IPS-20b (cell line): ENCODE measurements at regions not wholly inside any gene's neighbourhood (a gene's known extent, or its start where the extent isn't known, plus 50 kb on each side); places are given as distances from the start of the nearest gene placed in this dataset.

Experiments used
- H3K27ac ChIP-seq: one replicate; pipeline ENCODE4 v1.5.1; 2013; ENCODE audit warnings: low read length
- H3K27me3 ChIP-seq: 2 replicates; pipeline ENCODE4 v1.6.1; 2013; ENCODE audit warnings: mild to moderate bottlenecking, low read length, inconsistent platforms; ENCODE audit not compliant: insufficient read depth
- H3K36me3 ChIP-seq: 2 replicates; pipeline ENCODE4 v1.6.1; 2013; ENCODE audit warnings: low read depth, mild to moderate bottlenecking, inconsistent platforms, low read length, moderate library complexity; ENCODE audit not compliant: insufficient read depth
- H3K4me1 ChIP-seq: 2 replicates; pipeline ENCODE4 v1.6.1; 2013; ENCODE audit warnings: mild to moderate bottlenecking, control low read depth, inconsistent platforms, low read length, moderate library complexity; ENCODE audit not compliant: insufficient read depth
- H3K4me3 ChIP-seq: 2 replicates; pipeline ENCODE4 v1.5.1; 2013; ENCODE audit warnings: mild to moderate bottlenecking, low read length, inconsistent platforms
- H3K9ac ChIP-seq: 2 replicates; pipeline ENCODE4 v1.6.1; 2013; ENCODE audit warnings: low read depth, mild to moderate bottlenecking, inconsistent platforms, low read length, moderate library complexity
- H3K9me3 ChIP-seq: 2 replicates; pipeline ENCODE4 v1.6.1; 2013; ENCODE audit warnings: mild to moderate bottlenecking, low read depth, low read length, inconsistent platforms; ENCODE audit not compliant: insufficient read depth

GRCh38 chr2:74036010-74036409 is 51.3 kb downstream of the TET3 start:
- H3K4me1 ChIP-seq: peaks cover 17% of the 10 kb centered on the region
- H3K9me3 ChIP-seq: no peaks in the 10 kb centered on the region
- no peak overlapping the region for H3K27ac ChIP-seq
- H3K4me3 ChIP-seq: no peak overlapping the region
- H3K9ac ChIP-seq: no peak overlapping the region
- H3K27me3 ChIP-seq: no peaks in the 10 kb centered on the region
- no peaks in the 10 kb centered on the region for H3K36me3 ChIP-seq

- peaks cover 11% of the 10 kb centered on the region; the same call in 1 of the 2 replicates for H3K4me1 ChIP-seq
- no peaks in the 10 kb centered on the region for H3K36me3 ChIP-seq
- no peak overlapping the region for H3K9ac ChIP-seq
- no peak overlapping the region for H3K27ac ChIP-seq
- no peak overlapping the region for H3K4me3 ChIP-seq
- H3K27me3 ChIP-seq: no peaks in the 10 kb centered on the region
- no peaks in the 10 kb centered on the region for H3K9me3 ChIP-seq
Observed at GRCh38 chr2:74036450-74037195, 51.9 kb downstream of the TET3 start.

GRCh38 chr2:74037379-74037860 is 52.7 kb downstream of the TET3 start:
- H3K4me1 ChIP-seq: peaks cover 4% of the 10 kb centered on the region

GRCh38 chr2:74039611-74040010 is 54.9 kb downstream of the TET3 start:
- no peaks in the 10 kb centered on the region for H3K9me3 ChIP-seq
- peaks cover 12% of the 10 kb centered on the region for H3K4me1 ChIP-seq
- H3K36me3 ChIP-seq: no peaks in the 10 kb centered on the region
- H3K4me3 ChIP-seq: no peak overlapping the region
- no peaks in the 10 kb centered on the region for H3K27me3 ChIP-seq
- no peak overlapping the region for H3K27ac ChIP-seq
- H3K9ac ChIP-seq: no peak overlapping the region

More at GRCh38 chr2:74037379-74037860, 52.7 kb downstream of the TET3 start:
- Histone ChIP-seq H3K36me3 (no peaks in the 10 kb centered on the region), H3K27ac (no peak overlapping the region), H3K27me3 (no peaks in the 10 kb centered on the region), H3K9ac (no peak overlapping the region), H3K9me3 (no peaks in the 10 kb centered on the region), H3K4me3 (no peak overlapping the region)

GRCh38 chr2:74041182-74041581 is 56.5 kb downstream of the TET3 start:
- no peaks in the 10 kb centered on the region for H3K36me3 ChIP-seq
- H3K4me3 ChIP-seq: no peak overlapping the region
- H3K9ac ChIP-seq: no peak overlapping the region
- H3K4me1 ChIP-seq: peaks cover 12% of the 10 kb centered on the region
- H3K27ac ChIP-seq: no peak overlapping the region
- H3K27me3 ChIP-seq: no peaks in the 10 kb centered on the region
- no peaks in the 10 kb centered on the region for H3K9me3 ChIP-seq

GRCh38 chr2:74041726-74042125 is 57.0 kb downstream of the TET3 start:
- Histone ChIP-seq H3K9me3 (no peaks in the 10 kb centered on the region), H3K4me3 (no peak overlapping the region), H3K27me3 (no peaks in the 10 kb centered on the region), H3K36me3 (0 out of 2 replicates have a peak, but pooled peaks cover 3% of the 10 kb centered on the region), H3K4me1 (peaks cover 12% of the 10 kb centered on the region), H3K27ac (no peak overlapping the region), H3K9ac (no peak overlapping the region)

GRCh38 chr2:74042606-74043005 is 57.9 kb downstream of the TET3 start:
- Histone ChIP-seq H3K4me1 (peaks cover 12% of the 10 kb centered on the region), H3K9ac (no peak overlapping the region), H3K4me3 (no peak overlapping the region), H3K27me3 (no peaks in the 10 kb centered on the region), H3K27ac (no peak overlapping the region), H3K9me3 (no peaks in the 10 kb centered on the region), H3K36me3 (0 out of 2 replicates have a peak, but pooled peaks cover 6% of the 10 kb centered on the region)

GRCh38 chr2:74043345-74044329 is 58.9 kb downstream of the TET3 start:
- H3K9ac ChIP-seq: no peak overlapping the region
- no peak overlapping the region for H3K4me3 ChIP-seq
- peak overlapping the region; percentile 33 for H3K27ac ChIP-seq
- H3K27me3 ChIP-seq: no peaks in the 10 kb centered on the region
- H3K36me3 ChIP-seq: peaks cover 12% of the 10 kb centered on the region; the same call in 1 of the 2 replicates
- peaks cover 12% of the 10 kb centered on the region for H3K4me1 ChIP-seq
- no peaks in the 10 kb centered on the region for H3K9me3 ChIP-seq

- H3K27ac ChIP-seq: no peak overlapping the region
- H3K36me3 ChIP-seq: peaks cover 12% of the 10 kb centered on the region; the same call in 1 of the 2 replicates
- H3K4me1 ChIP-seq: peaks cover 12% of the 10 kb centered on the region
- H3K4me3 ChIP-seq: no peak overlapping the region
- H3K27me3 ChIP-seq: no peaks in the 10 kb centered on the region
- H3K9ac ChIP-seq: no peak overlapping the region
- H3K9me3 ChIP-seq: no peaks in the 10 kb centered on the region
Observed at GRCh38 chr2:74044999-74045398, 60.3 kb downstream of the TET3 start.

GRCh38 chr2:74045454-74045853 is 60.7 kb downstream of the TET3 start:
- H3K9ac ChIP-seq: no peak overlapping the region
- no peak overlapping the region for H3K27ac ChIP-seq
- no peak overlapping the region for H3K4me3 ChIP-seq
- no peaks in the 10 kb centered on the region for H3K27me3 ChIP-seq
- peaks cover 12% of the 10 kb centered on the region for H3K4me1 ChIP-seq
- H3K36me3 ChIP-seq: peaks cover 12% of the 10 kb centered on the region; the same call in 1 of the 2 replicates
- H3K9me3 ChIP-seq: no peaks in the 10 kb centered on the region

- no peak overlapping the region for H3K9ac ChIP-seq
- peaks cover 12% of the 10 kb centered on the region for H3K4me1 ChIP-seq
- H3K4me3 ChIP-seq: no peak overlapping the region
- no peaks in the 10 kb centered on the region for H3K27me3 ChIP-seq
- H3K9me3 ChIP-seq: no peaks in the 10 kb centered on the region
- H3K36me3 ChIP-seq: peaks cover 12% of the 10 kb centered on the region; the same call in 1 of the 2 replicates
- no peak overlapping the region for H3K27ac ChIP-seq
Observed at GRCh38 chr2:74046441-74046840, 61.7 kb downstream of the TET3 start.
